RWPE1 (cell line): ENCODE measurements at regions not wholly inside any gene's neighbourhood (a gene's known extent, or its start where the extent isn't known, plus 50 kb on each side); places are given as distances from the start of the nearest gene placed in this dataset.
A peak's percentile ranks its signal among the peaks of the same experiment; 100 is the strongest.

Experiments used
- CTCF ChIA-PET: fragments of 350-600 bp; sonication (Branson Sonifier 250); formaldehyde crosslinking; extraction: SDS; loops from one replicate; lab custom pipeline; 2021; lab: Yijun Ruan, JAX
- POLR2A ChIA-PET: fragments of 400-600 bp; formaldehyde crosslinking; extraction: SDS; loops from one replicate; lab custom pipeline; 2020; ENCODE audit warnings: antibody characterized with exemption; ENCODE audit not compliant: low non-redundant PET; lab: Yijun Ruan, JAX
- DNase-seq: peaks from one replicate; pipeline ENCODE4 v3.0.0; 2012; ENCODE audit warnings: low spot score
- H3K27ac ChIP-seq: fragments of 450-650 bp; 2 replicates; pipeline ENCODE4 v1.5.1; 2017
- CTCF ChIP-seq: fragments of 450-650 bp; conservative IDR thresholded peaks from 2 replicates; pipeline ENCODE4 v1.5.1; 2017; ENCODE audit warnings: low read depth, mild to moderate bottlenecking

DNA sequence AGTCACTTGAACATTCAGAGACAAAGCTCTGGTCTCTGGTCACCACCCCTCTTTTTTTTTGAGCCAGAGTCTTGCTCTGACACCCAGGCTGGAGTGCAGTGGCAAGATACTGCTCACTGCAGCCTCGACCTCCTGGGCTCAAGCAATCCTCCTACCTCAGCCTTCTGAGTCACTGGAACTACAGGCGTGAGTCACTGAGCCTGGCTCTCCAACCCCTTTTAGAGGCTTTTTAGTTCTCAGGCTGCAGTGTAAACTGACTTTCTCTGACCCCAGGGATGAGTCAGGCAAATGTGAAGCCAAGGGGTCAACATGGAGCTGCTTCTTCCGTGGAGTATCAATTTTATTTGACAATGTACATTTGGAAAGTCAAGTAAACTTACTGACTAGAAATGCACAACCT lies 229.2 kb downstream of the PTTG2 start:
- CTCF ChIA-PET = interaction anchor here (0.5 to 1.2 kb wide), 3 partner anchors 10 to 572 kb away, joined by 3 to 5 read pairs (median 4); no protein-coding TSS in a partner anchor
- peak; percentile 76 for DNase-seq
- peak overlapping the region; percentile 55 for H3K27ac ChIP-seq

GRCh38 chr4:38190717-38191178 lies 230.6 kb downstream of the PTTG2 start:
- POLR2A ChIA-PET = no interaction called here
- DNase-seq = peak; percentile 10
- no peak for TF ChIP-seq CTCF
- peak overlapping the region; percentile 50 for H3K27ac ChIP-seq
- CTCF ChIA-PET = no interaction called here

More for the DNA sequence above, 229.2 kb downstream of the PTTG2 start:
- POLR2A ChIA-PET = no interaction called here
- no peak for TF ChIP-seq CTCF

GRCh38 chr4:38192516-38192915 lies 232.3 kb downstream of the PTTG2 start:
- ChIA-PET CTCF (interaction anchor here (0.6 to 2.3 kb wide), 4 partner anchors 12 to 124 kb away, joined by 3 to 8 read pairs (median 4); no protein-coding TSS in a partner anchor), POLR2A (interaction anchor here (0.6 kb wide), 1 partner anchor 45 kb away, joined by 3 read pairs; no protein-coding TSS in a partner anchor)
- no peak overlapping the region for H3K27ac ChIP-seq
- TF ChIP-seq CTCF = no peak
- no peak for DNase-seq

DNA sequence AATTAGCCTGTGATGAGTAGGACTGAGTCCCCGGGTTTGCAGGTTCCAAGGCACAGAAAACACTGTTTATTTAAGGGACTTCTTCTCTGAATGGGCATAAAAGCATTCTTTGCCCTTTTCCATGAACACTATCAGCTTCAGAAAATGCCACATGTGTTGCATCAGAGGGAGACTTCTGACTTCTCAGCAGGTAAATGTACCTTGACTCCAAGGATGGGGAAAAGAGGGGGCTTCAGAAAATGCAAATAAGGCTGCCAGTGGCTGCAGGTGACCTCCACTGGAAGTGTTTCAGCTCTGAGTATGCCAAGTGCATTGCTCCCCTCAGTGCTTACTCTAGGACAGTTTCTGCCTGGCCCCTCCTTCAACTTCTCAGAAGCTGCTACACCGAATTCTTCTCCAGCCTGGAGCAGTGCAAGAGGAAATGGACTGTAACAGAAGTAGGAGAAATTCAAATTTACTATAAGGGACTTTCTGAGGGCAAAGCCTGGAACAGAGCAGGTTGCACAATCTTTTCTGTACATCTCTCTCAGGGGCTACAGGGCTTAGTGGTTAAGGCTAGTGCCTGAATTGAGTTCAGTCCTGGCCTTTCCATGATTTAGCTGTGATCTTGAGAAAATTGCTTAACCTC lies 233.2 kb downstream of the PTTG2 start:
- no peak for TF ChIP-seq CTCF
- H3K27ac ChIP-seq = no peak overlapping the region
- no peak for DNase-seq
- ChIA-PET CTCF (interaction anchor here (0.6 to 2.3 kb wide), 5 partner anchors 9 to 120 kb away, joined by 3 to 8 read pairs (median 4); no protein-coding TSS in a partner anchor), POLR2A (interaction anchor here (0.6 kb wide), 1 partner anchor 44 kb away, joined by 3 read pairs; no protein-coding TSS in a partner anchor)

DNA sequence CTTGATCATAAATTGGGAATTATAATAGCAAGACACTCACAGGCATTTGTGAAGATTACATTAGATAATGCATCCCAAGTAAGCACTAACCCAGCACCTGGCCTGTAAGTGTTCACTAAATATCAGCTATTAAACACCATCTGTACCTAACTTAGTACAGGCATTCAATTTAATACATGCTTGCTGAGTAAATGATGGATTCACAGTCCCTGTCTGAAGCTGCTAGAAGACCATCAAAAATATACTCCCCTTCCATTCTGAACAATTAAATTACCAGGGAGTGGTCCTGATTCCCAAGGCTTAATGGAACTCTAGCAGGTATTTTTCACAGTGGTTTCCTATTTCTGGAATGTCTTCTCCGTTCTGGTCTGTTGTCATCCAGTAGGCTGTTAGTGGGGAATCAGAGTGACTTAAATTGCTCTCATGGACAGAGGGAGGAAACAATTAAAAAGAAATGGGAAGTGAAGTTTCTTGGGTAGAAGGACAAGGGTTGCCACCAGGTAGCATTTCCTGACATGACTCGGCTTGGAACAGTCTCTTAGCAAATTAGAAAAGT lies 233.9 kb downstream of the PTTG2 start:
- TF ChIP-seq CTCF = no peak
- no peak overlapping the region for H3K27ac ChIP-seq
- DNase-seq = no peak
- ChIA-PET POLR2A (no interaction called here), CTCF (interaction anchor here (2.3 kb wide), 1 partner anchor 14 kb away, joined by 8 read pairs; no protein-coding TSS in a partner anchor)

DNA sequence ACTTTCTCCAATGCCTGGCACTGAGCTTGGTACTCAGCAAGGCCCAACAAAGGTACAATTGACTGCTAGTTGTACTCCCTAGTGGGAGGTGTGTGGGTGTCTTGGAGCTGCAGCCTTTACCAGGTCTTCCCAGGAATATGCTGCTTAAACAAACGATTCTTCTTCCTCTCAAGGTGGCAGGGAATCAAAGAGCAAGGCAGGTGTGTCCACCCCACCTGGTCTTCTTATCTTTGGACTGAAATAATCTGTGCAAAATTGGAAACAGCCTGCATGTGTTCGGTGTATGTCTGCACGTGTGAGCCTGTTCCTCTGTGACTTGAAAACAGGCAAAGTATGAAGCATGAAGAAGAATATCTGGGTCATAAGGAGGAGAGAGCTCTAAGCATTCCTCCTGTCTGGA lies 235.3 kb downstream of the PTTG2 start:
- no peak overlapping the region for H3K27ac ChIP-seq
- DNase-seq = no peak
- ChIA-PET POLR2A (no interaction called here), CTCF (no interaction called here)
- no peak for TF ChIP-seq CTCF
